Nephron (organoid): ENCODE measurements at regions not wholly inside any gene's neighbourhood (a gene's known extent, or its start where the extent isn't known, plus 50 kb on each side); places are given as distances from the start of the nearest gene placed in this dataset.
A peak's percentile ranks its signal among the peaks of the same experiment; 100 is the strongest.

Experiments
- H3K27ac Mint-ChIP-seq, 3 experiments: 2 replicates each; pipeline ENCODE4 v1.8.0; 2020; ENCODE audit warnings: mixed read lengths in 3 of 3, mild to moderate bottlenecking in 2 of 3, moderate library complexity in 1 of 3
- H3K27me3 Mint-ChIP-seq: 2 replicates; pipeline ENCODE4 v1.8.0; 2021; ENCODE audit warnings: low read depth, mild to moderate bottlenecking, moderate library complexity, mixed read lengths
- H3K36me3 Mint-ChIP-seq: 2 replicates; pipeline ENCODE4 v1.8.0; 2020; ENCODE audit warnings: low read depth, mixed read lengths
- H3K4me1 Mint-ChIP-seq: 2 replicates; pipeline ENCODE4 v1.8.0; 2020; ENCODE audit warnings: mixed read lengths
- H3K4me3 Mint-ChIP-seq, 3 experiments: 2 replicates each; pipeline ENCODE4 v1.8.0; 2020; ENCODE audit warnings: mild to moderate bottlenecking in 3 of 3, mixed read lengths in 3 of 3, moderate library complexity in 2 of 3
- H3K9me3 Mint-ChIP-seq: 2 replicates; pipeline ENCODE4 v1.8.0; 2020; ENCODE audit warnings: mixed read lengths
- TF ChIP-seq, protein P1 (sequence below), 3 experiments: fragments of 200-600 bp; sonication (generic); IDR thresholded peaks; one replicate each; pipeline ENCODE4 v1.5.0; 2021; ENCODE audit warnings: antibody characterized with exemption in 3 of 3; ENCODE audit not compliant: unreplicated experiment in 3 of 3

DNA sequence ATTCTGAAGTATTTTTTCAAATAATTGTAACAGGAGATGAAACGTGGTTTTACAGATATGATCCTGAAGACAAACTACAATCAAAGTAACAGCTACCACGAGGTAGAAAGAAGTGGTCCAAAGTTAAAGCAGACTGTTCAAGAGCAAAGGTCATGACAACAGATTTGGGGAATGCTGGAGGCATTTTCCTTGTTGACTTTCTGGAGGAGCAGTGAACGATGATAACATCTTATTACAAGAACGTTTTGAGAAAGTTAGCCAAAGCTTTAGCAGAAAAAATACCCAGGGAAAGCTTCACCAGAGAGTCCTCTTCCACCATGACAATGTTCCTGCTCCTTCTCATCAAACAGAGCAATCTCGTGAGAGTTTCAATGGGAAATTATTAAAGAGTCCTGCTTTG, 145.4 kb upstream of the NREP start:
- peaks cover 4% of the 10 kb centered on the region for H3K36me3 Mint-ChIP-seq
- H3K4me3 Mint-ChIP-seq, result no peak overlapping the region
- no peak overlapping the region for H3K27ac Mint-ChIP-seq
- H3K4me1 Mint-ChIP-seq, result no peaks in the 10 kb centered on the region
- H3K9me3 Mint-ChIP-seq, result peaks cover 16% of the 10 kb centered on the region
- TF ChIP-seq, protein P1, sequence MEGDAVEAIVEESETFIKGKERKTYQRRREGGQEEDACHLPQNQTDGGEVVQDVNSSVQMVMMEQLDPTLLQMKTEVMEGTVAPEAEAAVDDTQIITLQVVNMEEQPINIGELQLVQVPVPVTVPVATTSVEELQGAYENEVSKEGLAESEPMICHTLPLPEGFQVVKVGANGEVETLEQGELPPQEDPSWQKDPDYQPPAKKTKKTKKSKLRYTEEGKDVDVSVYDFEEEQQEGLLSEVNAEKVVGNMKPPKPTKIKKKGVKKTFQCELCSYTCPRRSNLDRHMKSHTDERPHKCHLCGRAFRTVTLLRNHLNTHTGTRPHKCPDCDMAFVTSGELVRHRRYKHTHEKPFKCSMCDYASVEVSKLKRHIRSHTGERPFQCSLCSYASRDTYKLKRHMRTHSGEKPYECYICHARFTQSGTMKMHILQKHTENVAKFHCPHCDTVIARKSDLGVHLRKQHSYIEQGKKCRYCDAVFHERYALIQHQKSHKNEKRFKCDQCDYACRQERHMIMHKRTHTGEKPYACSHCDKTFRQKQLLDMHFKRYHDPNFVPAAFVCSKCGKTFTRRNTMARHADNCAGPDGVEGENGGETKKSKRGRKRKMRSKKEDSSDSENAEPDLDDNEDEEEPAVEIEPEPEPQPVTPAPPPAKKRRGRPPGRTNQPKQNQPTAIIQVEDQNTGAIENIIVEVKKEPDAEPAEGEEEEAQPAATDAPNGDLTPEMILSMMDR (IDR thresholded peaks at IDR 0.05; ENCODE audit: unreplicated experiment in 3 of 3), result no peak
- no peaks in the 10 kb centered on the region for H3K27me3 Mint-ChIP-seq

DNA sequence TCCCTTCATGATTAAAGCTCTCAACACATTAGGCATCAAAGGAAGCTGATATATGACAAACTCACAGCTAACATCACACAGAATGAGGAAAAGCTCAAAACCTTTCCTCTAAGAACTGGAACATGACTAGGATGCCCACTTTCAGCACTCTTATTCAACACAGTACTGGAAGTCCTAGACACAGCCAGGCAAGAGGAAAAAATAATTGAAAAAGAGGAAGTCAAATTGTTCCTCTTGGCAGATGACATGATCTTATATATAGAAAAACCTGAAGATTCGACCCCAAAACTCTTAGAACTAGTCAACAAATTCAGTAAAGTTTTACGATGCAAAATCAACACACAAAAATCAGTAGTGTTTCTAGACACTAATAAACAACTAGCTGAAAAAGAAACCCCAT, 144.3 kb upstream of the NREP start:
- Mint-ChIP-seq H3K27ac (no peak overlapping the region), H3K36me3 (peaks cover 4% of the 10 kb centered on the region), H3K4me1 (no peaks in the 10 kb centered on the region), H3K9me3 (peaks cover 16% of the 10 kb centered on the region), H3K4me3 (no peak overlapping the region), H3K27me3 (no peaks in the 10 kb centered on the region)
- TF ChIP-seq, protein P1 (IDR thresholded peaks at IDR 0.05; ENCODE audit: unreplicated experiment in 3 of 3), result no peak

DNA sequence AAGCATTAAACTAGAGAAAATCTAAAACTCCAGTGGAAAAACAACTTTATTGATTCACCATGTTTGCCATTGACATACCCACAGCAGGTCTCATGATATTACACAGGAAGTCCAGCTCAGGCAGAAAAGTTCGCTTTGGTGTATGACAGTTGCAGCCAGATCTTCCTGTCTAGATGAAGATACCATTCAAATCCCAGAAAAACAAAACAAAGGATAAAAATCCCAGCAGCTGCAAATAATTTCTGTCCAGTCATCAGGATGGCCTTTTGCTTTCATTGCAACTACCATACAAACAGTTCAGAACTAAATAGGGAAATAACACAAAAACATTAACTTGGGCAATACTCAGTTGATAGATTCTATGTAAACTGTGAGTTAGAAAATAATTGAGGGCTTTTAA, 136.0 kb upstream of the NREP start:
- Mint-ChIP-seq H3K36me3 (peaks cover under 1% of the 10 kb centered on the region), H3K27me3 (no peaks in the 10 kb centered on the region), H3K4me1 (no peaks in the 10 kb centered on the region), H3K4me3 (no peak overlapping the region), H3K9me3 (peaks cover 12% of the 10 kb centered on the region), H3K27ac (peak overlapping the region in 2 of 3 experiments; percentile 10 to 32)
- TF ChIP-seq, protein P1 (IDR thresholded peaks at IDR 0.05; ENCODE audit: unreplicated experiment in 3 of 3), result no peak

GRCh38 chr5:111887706-111888105, 130.7 kb upstream of the NREP start:
- H3K9me3 Mint-ChIP-seq, result peaks cover 20% of the 10 kb centered on the region

GRCh38 chr5:111869681-111870080, 112.7 kb upstream of the NREP start:
- no peaks in the 10 kb centered on the region for H3K4me1 Mint-ChIP-seq
- TF ChIP-seq, protein P1 (IDR thresholded peaks at IDR 0.05; ENCODE audit: unreplicated experiment in 3 of 3), result no peak
- H3K9me3 Mint-ChIP-seq, result peaks cover 5% of the 10 kb centered on the region
- H3K4me3 Mint-ChIP-seq, result no peak overlapping the region
- H3K27me3 Mint-ChIP-seq, result no peaks in the 10 kb centered on the region
- no peaks in the 10 kb centered on the region for H3K36me3 Mint-ChIP-seq
- H3K27ac Mint-ChIP-seq, result no peak overlapping the region

More at GRCh38 chr5:111887706-111888105, 130.7 kb upstream of the NREP start:
- H3K27me3 Mint-ChIP-seq, result no peaks in the 10 kb centered on the region
- H3K4me3 Mint-ChIP-seq, result no peak overlapping the region
- H3K36me3 Mint-ChIP-seq, result no peaks in the 10 kb centered on the region
- H3K27ac Mint-ChIP-seq, result no peak overlapping the region
- TF ChIP-seq, protein P1 (IDR thresholded peaks at IDR 0.05; ENCODE audit: unreplicated experiment in 3 of 3), result no peak
- no peaks in the 10 kb centered on the region for H3K4me1 Mint-ChIP-seq

DNA sequence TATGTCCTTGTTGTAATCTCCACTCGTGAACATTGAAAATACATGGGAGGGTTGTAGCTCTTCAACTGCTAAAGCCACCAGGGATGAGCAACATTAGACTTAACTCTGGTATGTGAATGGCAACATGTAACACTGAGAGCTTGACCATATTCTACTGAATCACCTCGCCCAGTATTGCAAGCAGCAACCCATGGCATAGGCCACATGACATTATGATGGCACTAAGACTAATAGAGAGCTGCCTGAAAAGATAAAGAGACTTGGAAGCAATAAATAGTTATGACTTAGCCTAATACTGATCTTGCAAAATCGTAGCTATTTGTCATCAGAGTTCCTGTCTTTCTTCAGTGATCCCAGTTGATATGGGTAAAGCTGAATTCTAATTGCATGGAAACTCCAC, 108.4 kb upstream of the NREP start:
- peaks cover 3% of the 10 kb centered on the region for H3K9me3 Mint-ChIP-seq
- peaks cover 17% of the 10 kb centered on the region for H3K4me1 Mint-ChIP-seq
- H3K4me3 Mint-ChIP-seq, result no peak overlapping the region
- no peaks in the 10 kb centered on the region for H3K36me3 Mint-ChIP-seq
- no peaks in the 10 kb centered on the region for H3K27me3 Mint-ChIP-seq
- no peak overlapping the region for H3K27ac Mint-ChIP-seq
- TF ChIP-seq, protein P1 (IDR thresholded peaks at IDR 0.05; ENCODE audit: unreplicated experiment in 3 of 3), result no peak
